BJ (cell line): ENCODE measurements at regions not wholly inside any gene's neighbourhood (a gene's known extent, or its start where the extent isn't known, plus 50 kb on each side); places are given as distances from the start of the nearest gene placed in this dataset.

ENCODE experiments used
- CTCF ChIA-PET: fragments of 350-600 bp; formaldehyde crosslinking; extraction: SDS; loops from one replicate; lab custom pipeline; 2021; ENCODE audit warnings: antibody characterized with exemption, inconsistent platforms; lab: Yijun Ruan, JAX
- POLR2A ChIA-PET: fragments of 300-600 bp; sonication (Branson Sonifier 250); formaldehyde crosslinking; extraction: SDS; loops from one replicate; lab custom pipeline; 2021; ENCODE audit warnings: antibody characterized with exemption; lab: Charles Lee
- DNase-seq: peaks from one replicate; pipeline ENCODE4 v3.0.0-alpha.2; 2011; ENCODE audit warnings: low read depth
- H3K27me3 ChIP-seq: 2 replicates; pipeline ENCODE4 v1.6.0; 2011; ENCODE audit warnings: low read length; ENCODE audit not compliant: control insufficient read depth, insufficient read depth
- H3K36me3 ChIP-seq: 2 replicates; pipeline ENCODE4 v1.5.1; 2011; ENCODE audit warnings: low read length; ENCODE audit not compliant: control insufficient read depth, insufficient read depth
- H3K4me3 ChIP-seq: 2 replicates; pipeline ENCODE4 v1.5.1; 2011; ENCODE audit warnings: low read depth, mild to moderate bottlenecking, control low read depth, low read length
- TF ChIP-seq, protein P1 (sequence below): IDR thresholded peaks from 2 replicates; pipeline ENCODE4 v1.5.1; 2011; ENCODE audit warnings: low read depth, mild to moderate bottlenecking, control low read depth, inconsistent platforms, low read length, moderate library complexity; ENCODE audit not compliant: insufficient read depth

DNA sequence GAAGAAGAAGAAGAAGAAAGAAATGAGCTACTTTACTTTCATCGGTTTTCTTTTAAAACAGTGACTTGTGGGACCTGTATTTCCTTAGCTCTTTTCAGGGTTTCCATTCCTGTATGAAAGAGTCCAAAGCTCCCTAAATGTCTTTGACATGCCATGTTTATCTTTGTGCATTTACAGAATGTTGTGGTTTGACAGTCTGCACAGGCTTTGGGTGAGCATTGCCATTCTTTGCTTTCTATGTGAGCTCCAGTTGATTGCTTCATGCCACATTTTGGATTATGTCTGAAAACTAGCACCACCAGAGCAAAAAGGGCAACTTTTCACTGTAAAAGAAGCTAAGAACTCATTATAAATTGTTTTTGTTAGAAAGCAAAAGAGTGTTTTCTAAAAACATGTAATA is 733.4 kb downstream of the TLE4 start:
- no peak for DNase-seq
- ChIA-PET POLR2A (no interaction called here), CTCF (interaction anchor here (0.6 kb wide), 1 partner anchor 1384 kb away, joined by 3 read pairs; the partner anchor contains the start of gene TLE1)
- H3K36me3 ChIP-seq = no peaks in the 10 kb centered on the region
- TF ChIP-seq, protein P1, sequence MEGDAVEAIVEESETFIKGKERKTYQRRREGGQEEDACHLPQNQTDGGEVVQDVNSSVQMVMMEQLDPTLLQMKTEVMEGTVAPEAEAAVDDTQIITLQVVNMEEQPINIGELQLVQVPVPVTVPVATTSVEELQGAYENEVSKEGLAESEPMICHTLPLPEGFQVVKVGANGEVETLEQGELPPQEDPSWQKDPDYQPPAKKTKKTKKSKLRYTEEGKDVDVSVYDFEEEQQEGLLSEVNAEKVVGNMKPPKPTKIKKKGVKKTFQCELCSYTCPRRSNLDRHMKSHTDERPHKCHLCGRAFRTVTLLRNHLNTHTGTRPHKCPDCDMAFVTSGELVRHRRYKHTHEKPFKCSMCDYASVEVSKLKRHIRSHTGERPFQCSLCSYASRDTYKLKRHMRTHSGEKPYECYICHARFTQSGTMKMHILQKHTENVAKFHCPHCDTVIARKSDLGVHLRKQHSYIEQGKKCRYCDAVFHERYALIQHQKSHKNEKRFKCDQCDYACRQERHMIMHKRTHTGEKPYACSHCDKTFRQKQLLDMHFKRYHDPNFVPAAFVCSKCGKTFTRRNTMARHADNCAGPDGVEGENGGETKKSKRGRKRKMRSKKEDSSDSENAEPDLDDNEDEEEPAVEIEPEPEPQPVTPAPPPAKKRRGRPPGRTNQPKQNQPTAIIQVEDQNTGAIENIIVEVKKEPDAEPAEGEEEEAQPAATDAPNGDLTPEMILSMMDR = no peak
- no peak overlapping the region for H3K4me3 ChIP-seq
- H3K27me3 ChIP-seq = no peaks in the 10 kb centered on the region

DNA sequence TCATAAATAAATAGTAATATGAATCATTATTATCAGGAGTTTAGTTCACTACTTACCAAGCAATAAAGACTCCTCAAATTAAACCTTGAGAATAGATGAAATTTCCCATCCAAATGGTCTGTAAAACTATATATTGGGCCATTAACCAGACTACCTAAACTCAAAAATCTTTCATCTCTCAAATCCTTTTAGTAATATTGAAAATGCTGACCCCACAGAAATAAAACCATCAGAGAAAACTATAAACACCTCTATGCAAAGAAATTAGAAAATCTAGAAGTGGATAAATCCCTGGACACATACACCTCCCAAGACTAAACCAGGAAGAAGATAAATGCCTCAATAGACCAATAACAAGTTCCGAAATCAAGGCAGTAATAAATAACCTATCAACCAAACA is 723.2 kb downstream of the TLE4 start:
- ChIA-PET POLR2A (no interaction called here), CTCF (no interaction called here)
- TF ChIP-seq, protein P1 = no peak
- Histone ChIP-seq H3K27me3 (no peaks in the 10 kb centered on the region), H3K4me3 (no peak overlapping the region), H3K36me3 (no peaks in the 10 kb centered on the region)
- no peak for DNase-seq

DNA sequence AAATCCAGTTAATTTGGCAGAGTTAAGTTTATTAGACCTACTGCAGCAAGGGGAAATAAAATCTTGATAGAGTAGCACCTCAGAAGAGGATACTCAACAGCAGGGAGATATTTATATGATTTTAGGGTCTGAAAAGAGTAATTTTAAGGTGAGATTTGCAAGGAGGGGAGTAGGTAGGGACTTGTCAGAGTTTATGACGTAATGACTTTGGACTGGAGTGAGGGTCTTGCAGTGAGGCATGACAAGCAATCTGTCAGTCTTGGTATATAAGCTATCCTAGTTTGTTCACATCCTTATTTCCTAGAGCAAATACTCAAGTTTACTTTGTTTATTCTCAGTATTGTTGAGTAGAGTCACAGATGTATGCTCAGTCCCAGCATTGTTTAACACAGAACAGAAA is 722.6 kb downstream of the TLE4 start:
- no peak overlapping the region for H3K4me3 ChIP-seq
- TF ChIP-seq, protein P1 = no peak

DNA sequence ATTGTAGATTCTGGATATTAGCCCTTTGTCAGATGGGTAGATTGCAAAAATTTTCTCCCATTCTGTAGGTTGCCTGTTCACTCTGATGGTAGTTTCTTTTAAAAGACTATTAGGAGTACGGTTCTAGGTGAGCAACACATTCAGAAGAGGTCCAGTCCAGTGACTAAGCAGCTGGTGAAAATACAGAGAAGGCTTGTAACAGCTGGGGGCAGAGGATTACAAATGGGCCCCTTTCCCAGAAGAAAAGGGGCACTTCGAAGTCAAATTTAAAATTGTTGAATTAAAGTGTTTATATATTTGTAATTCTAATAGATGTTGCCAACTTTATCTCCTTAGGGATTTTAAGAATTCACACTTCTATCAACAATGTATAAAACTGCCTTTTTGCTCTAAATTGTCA is 720.5 kb downstream of the TLE4 start:
- TF ChIP-seq, protein P1 = no peak
- Histone ChIP-seq H3K27me3 (no peaks in the 10 kb centered on the region), H3K4me3 (no peak overlapping the region), H3K36me3 (no peaks in the 10 kb centered on the region)
- CTCF ChIA-PET = no interaction called here
- no peak for DNase-seq
- POLR2A ChIA-PET = no interaction called here

More for the DNA sequence above, 722.6 kb downstream of the TLE4 start:
- ChIA-PET CTCF (no interaction called here), POLR2A (no interaction called here)
- no peak for DNase-seq
- H3K27me3 ChIP-seq = no peaks in the 10 kb centered on the region
- no peaks in the 10 kb centered on the region for H3K36me3 ChIP-seq

DNA sequence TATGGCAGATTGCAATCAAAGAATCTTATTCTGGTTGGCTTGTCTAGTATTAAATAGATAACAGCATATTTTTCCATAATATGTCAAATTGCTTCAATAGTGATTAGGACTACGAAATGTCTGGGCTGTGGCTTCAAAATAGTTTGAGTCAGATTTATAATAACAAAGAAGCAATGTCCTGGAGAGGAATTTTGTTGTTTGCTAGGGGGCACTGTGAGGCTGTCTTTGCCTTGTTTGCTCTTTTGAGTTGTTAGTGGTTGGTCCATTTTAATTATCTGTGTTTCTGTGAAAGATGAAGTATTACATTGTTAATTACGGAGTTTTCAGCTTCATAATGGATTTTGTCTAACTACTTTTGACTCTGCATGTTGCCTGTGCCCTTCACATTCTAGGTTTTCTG is 713.6 kb downstream of the TLE4 start:
- CTCF ChIA-PET = interaction anchor here (0.6 to 1.1 kb wide), 2 partner anchors 1916 to 1919 kb away, joined by 3 read pairs; no protein-coding TSS in a partner anchor
- TF ChIP-seq, protein P1 = no peak
- DNase-seq = no peak
- H3K4me3 ChIP-seq = no peak overlapping the region
- H3K36me3 ChIP-seq = no peaks in the 10 kb centered on the region
- POLR2A ChIA-PET = no interaction called here
- no peaks in the 10 kb centered on the region for H3K27me3 ChIP-seq
